Activated CD4-positive, alpha-beta T cell treated with anti-CD3 and anti-CD28 coated beads, Interleukin-2, amount 10 ng/mL, durations not matched to agents 7 days and 5 days (primary cell): ENCODE measurements at regions not wholly inside any gene's neighbourhood (a gene's known extent, or its start where the extent isn't known, plus 50 kb on each side); places are given as distances from the start of the nearest gene placed in this dataset.
"Not testable (repeated sequence)": the region's sequence is repeated elsewhere in the genome, so short reads cannot be mapped to it uniquely, and the experiment has no call there.

Experiments
- CTCF ChIA-PET: fragments of 350-600 bp; sonication (Branson Sonifier 250); formaldehyde crosslinking; loops from one replicate; lab custom pipeline; 2021; ENCODE audit warnings: antibody characterized with exemption; lab: Charles Lee
- POLR2A ChIA-PET: fragments of 350-600 bp; sonication (Branson Sonifier 250); formaldehyde crosslinking; loops from one replicate; lab custom pipeline; 2021; ENCODE audit warnings: antibody characterized with exemption; lab: Charles Lee
- DNase-seq: peaks from one replicate; pipeline ENCODE4 v3.0.0-alpha.2; 2020
- H3K27ac Mint-ChIP-seq: one replicate; pipeline ENCODE4 v1.8.0; 2021; ENCODE audit warnings: mild to moderate bottlenecking, moderate library complexity, mixed read lengths
- H3K27me3 Mint-ChIP-seq: one replicate; pipeline ENCODE4 v1.8.0; 2021; ENCODE audit warnings: mixed read lengths
- H3K36me3 Mint-ChIP-seq: one replicate; pipeline ENCODE4 v1.8.0; 2021; ENCODE audit warnings: low read depth, mixed read lengths
- H3K4me1 Mint-ChIP-seq: one replicate; pipeline ENCODE4 v1.8.0; 2021; ENCODE audit warnings: mixed read lengths
- H3K4me3 Mint-ChIP-seq: one replicate; pipeline ENCODE4 v1.8.0; 2021; ENCODE audit warnings: mild to moderate bottlenecking, moderate library complexity, mixed read lengths
- H3K9me3 Mint-ChIP-seq: one replicate; pipeline ENCODE4 v1.8.0; 2021; ENCODE audit warnings: mixed read lengths

- POLR2A ChIA-PET, result no interaction called here
- no peak overlapping the region for H3K27ac Mint-ChIP-seq
- no peak for DNase-seq
- no peak overlapping the region for H3K4me3 Mint-ChIP-seq
- no peaks in the 10 kb centered on the region for H3K27me3 Mint-ChIP-seq
- no peaks in the 10 kb centered on the region for H3K9me3 Mint-ChIP-seq
- H3K4me1 Mint-ChIP-seq, result no peaks in the 10 kb centered on the region
- CTCF ChIA-PET, result interaction anchor here (0.6 kb wide), 1 partner anchor 963 kb away, joined by 3 read pairs; no protein-coding TSS in a partner anchor
- no peaks in the 10 kb centered on the region for H3K36me3 Mint-ChIP-seq
Measured at GRCh38 chr2:59249441-59250306, 1008.5 kb upstream of the FANCL start.

DNA sequence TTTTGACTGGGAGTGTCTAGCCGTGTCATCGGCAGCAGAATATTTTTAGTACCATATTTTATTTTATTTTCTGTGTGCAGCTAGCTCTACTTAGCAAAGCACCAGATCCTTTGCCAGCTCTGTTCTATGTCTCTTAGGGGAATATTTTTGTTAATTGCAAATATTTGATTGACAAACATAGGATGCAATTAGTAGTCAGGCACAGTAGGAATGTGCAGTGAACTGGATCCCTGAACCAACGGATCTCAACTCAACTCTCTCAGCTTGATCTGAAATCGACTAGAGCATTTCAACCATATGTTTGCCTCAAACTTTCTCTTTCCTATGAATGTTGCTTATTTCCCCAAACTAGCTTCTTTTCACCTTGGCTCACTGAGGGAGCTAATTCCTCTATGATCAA is 998.0 kb upstream of the FANCL start:
- Mint-ChIP-seq H3K27me3 (no peaks in the 10 kb centered on the region), H3K9me3 (no peaks in the 10 kb centered on the region), H3K36me3 (no peaks in the 10 kb centered on the region), H3K4me3 (no peak overlapping the region), H3K27ac (no peak overlapping the region), H3K4me1 (no peaks in the 10 kb centered on the region)
- DNase-seq, result no peak
- ChIA-PET CTCF (no interaction called here), POLR2A (no interaction called here)

DNA sequence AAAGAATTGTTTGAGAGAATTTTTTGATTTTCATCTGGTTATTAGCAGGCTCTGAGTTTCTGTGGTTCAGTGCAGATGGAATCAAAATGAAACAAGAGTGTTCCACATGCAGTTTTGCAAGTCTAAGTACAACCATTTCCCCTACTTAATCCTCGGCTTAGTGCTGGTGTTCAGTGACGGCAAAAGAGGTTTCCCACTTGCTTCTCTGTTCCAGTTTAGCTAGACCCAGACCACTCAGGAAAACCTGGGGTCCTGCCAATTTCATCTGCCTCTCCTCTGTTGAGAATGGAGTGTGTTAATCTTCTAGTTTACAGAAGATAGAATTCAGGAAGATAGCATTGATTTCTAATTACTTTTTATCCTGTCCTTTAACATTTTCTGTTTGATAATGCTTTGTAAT is 996.2 kb upstream of the FANCL start:
- ChIA-PET CTCF (no interaction called here), POLR2A (no interaction called here)
- H3K36me3 Mint-ChIP-seq, result no peaks in the 10 kb centered on the region
- H3K9me3 Mint-ChIP-seq, result no peaks in the 10 kb centered on the region
- DNase-seq, result no peak
- no peaks in the 10 kb centered on the region for H3K27me3 Mint-ChIP-seq
- no peaks in the 10 kb centered on the region for H3K4me1 Mint-ChIP-seq
- H3K27ac Mint-ChIP-seq, result no peak overlapping the region
- H3K4me3 Mint-ChIP-seq, result no peak overlapping the region

DNA sequence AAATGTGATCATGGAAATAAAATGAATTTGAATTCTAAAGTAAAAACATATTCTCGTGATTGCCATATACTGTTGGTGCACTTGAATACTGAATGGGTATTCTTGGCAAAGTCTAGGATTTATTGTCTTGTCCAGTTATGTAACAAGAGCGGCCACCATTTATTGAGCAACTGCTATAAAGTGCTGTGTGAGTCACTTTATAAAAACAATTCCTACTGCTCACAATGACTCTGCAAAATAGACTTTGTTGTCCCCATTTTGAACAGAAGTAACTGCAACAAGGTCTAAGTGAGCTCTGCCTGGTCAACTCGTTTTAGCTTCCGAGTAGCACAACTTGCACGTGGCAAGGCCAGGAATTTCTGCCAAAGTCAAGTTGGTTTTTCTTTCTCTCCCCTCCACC is 995.6 kb upstream of the FANCL start:
- ChIA-PET POLR2A (no interaction called here), CTCF (no interaction called here)
- no peak for DNase-seq
- H3K27ac Mint-ChIP-seq, result no peak overlapping the region
- H3K9me3 Mint-ChIP-seq, result no peaks in the 10 kb centered on the region
- H3K27me3 Mint-ChIP-seq, result no peaks in the 10 kb centered on the region
- no peaks in the 10 kb centered on the region for H3K36me3 Mint-ChIP-seq
- H3K4me1 Mint-ChIP-seq, result no peaks in the 10 kb centered on the region
- H3K4me3 Mint-ChIP-seq, result no peak overlapping the region

DNA sequence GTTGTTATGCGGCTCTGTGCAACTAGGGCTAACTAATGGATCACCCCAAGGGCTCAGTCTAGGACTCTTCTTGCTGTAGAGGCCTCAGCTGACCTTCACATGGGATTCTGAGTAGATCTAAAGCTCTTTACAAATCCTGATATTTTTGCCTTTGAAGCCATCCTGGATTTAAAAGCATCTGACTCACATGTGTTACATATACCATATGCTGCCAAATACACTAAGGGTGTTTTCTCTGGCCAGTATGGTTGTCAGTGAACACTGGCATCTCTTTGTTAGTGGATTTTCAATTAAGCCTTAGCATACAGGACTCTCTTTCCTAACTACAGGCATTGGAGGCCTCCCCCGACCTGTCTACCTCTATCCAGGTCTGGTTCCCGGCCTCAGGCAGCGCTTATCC is 992.8 kb upstream of the FANCL start:
- ChIA-PET CTCF (no interaction called here), POLR2A (no interaction called here)
- Mint-ChIP-seq H3K27me3 (no peaks in the 10 kb centered on the region), H3K9me3 (no peaks in the 10 kb centered on the region), H3K27ac (no peak overlapping the region), H3K4me1 (no peaks in the 10 kb centered on the region), H3K36me3 (no peaks in the 10 kb centered on the region), H3K4me3 (no peak overlapping the region)
- no peak for DNase-seq

DNA sequence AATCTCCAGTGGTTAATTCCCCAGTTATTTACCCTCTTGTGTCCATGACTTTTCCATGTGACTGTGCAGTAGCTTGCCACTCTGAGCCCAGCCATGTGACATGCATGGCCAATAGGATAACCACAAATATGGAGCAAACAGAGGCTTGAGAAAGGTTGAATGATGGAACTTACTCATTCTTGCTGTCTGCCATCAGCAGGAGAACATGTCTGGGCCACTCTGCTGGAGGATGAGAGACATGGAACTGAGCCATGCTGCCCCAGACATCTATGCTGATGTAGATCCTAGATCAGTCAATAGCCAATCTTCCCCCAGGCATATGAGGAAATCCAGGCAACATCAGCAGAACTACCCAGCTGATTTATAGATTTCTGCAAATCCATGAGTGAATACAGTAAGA is 992.3 kb upstream of the FANCL start:
- no peak for DNase-seq
- Mint-ChIP-seq H3K9me3 (no peaks in the 10 kb centered on the region), H3K36me3 (no peaks in the 10 kb centered on the region), H3K27ac (no peak overlapping the region), H3K4me3 (no peak overlapping the region), H3K27me3 (no peaks in the 10 kb centered on the region), H3K4me1 (no peaks in the 10 kb centered on the region)
- POLR2A ChIA-PET, result no interaction called here
- CTCF ChIA-PET, result no interaction called here

GRCh38 chr2:59232394-59233165 is 991.5 kb upstream of the FANCL start:
- ChIA-PET CTCF (interaction anchor here (0.5 kb wide), 1 partner anchor 837 kb away, joined by 5 read pairs; no protein-coding TSS in a partner anchor), POLR2A (no interaction called here)
- Mint-ChIP-seq H3K36me3 (no peaks in the 10 kb centered on the region), H3K9me3 (no peaks in the 10 kb centered on the region), H3K27me3 (no peaks in the 10 kb centered on the region), H3K4me1 (no peaks in the 10 kb centered on the region), H3K27ac (no peak overlapping the region), H3K4me3 (no peak overlapping the region)
- DNase-seq, result no peak

GRCh38 chr2:59226362-59226761 is 985.2 kb upstream of the FANCL start:
- CTCF ChIA-PET, result interaction anchor here (1.1 kb wide), 1 partner anchor 11 kb away, joined by 3 read pairs; no protein-coding TSS in a partner anchor
- DNase-seq, H3K27me3 Mint-ChIP-seq, H3K9me3 Mint-ChIP-seq, H3K36me3 Mint-ChIP-seq, H3K4me1 Mint-ChIP-seq, POLR2A ChIA-PET, H3K27ac Mint-ChIP-seq, H3K4me3 Mint-ChIP-seq: not testable (repeated sequence)

DNA sequence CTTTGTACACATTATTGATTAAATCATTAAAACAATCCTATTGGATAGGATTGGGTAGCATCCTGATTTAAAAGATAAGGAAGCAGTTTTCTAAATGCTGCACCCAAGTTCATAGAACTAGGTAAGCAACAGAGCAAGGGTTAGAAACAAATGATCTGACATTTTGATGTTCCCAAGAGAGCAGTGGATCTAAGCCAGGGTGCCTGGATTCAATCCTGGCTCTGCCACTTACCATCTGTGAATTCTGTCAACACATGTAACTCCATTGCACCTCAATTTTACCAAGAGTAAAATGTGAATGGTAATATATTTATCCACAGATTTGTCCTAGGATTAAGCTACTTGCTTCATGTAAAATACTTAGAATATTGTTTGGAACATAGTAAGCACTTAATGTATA is 982.6 kb upstream of the FANCL start:
- no peak overlapping the region for H3K27ac Mint-ChIP-seq
- ChIA-PET POLR2A (no interaction called here), CTCF (no interaction called here)
- no peaks in the 10 kb centered on the region for H3K9me3 Mint-ChIP-seq
- H3K27me3 Mint-ChIP-seq, result no peaks in the 10 kb centered on the region
- no peak overlapping the region for H3K4me3 Mint-ChIP-seq
- H3K4me1 Mint-ChIP-seq, result no peaks in the 10 kb centered on the region
- DNase-seq, result no peak
- no peaks in the 10 kb centered on the region for H3K36me3 Mint-ChIP-seq

DNA sequence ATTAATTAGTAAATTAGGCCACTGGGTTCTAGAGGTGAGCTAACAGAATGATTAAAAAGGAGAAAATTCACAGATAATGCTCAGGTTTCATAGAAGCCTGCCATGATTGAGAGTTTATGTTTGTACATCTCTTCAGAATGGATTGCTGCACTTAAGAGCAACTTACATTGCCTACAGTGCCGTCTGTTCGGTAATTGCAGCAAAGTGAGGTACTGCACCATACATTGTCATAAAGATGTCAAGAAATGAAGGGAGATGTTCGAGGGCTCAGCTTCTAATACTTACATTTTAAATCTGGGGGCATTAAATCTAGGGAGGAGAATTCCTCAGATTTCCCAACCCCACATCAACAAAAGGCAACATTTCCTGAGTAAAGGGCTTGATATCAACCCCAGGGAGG is 976.2 kb upstream of the FANCL start:
- H3K4me3 Mint-ChIP-seq, result no peak overlapping the region
- H3K9me3 Mint-ChIP-seq, result no peaks in the 10 kb centered on the region
- no peak for DNase-seq
- no peaks in the 10 kb centered on the region for H3K4me1 Mint-ChIP-seq
- H3K27me3 Mint-ChIP-seq, result no peaks in the 10 kb centered on the region
- no peak overlapping the region for H3K27ac Mint-ChIP-seq
- CTCF ChIA-PET, result no interaction called here
- no peaks in the 10 kb centered on the region for H3K36me3 Mint-ChIP-seq
- POLR2A ChIA-PET, result no interaction called here

GRCh38 chr2:59206361-59206760 is 965.2 kb upstream of the FANCL start:
- no peak for DNase-seq
- no peak overlapping the region for H3K4me3 Mint-ChIP-seq
- H3K36me3 Mint-ChIP-seq, result no peaks in the 10 kb centered on the region
- ChIA-PET CTCF (no interaction called here), POLR2A (no interaction called here)
- H3K4me1 Mint-ChIP-seq, result no peaks in the 10 kb centered on the region
- no peaks in the 10 kb centered on the region for H3K9me3 Mint-ChIP-seq
- no peaks in the 10 kb centered on the region for H3K27me3 Mint-ChIP-seq
- no peak overlapping the region for H3K27ac Mint-ChIP-seq

DNA sequence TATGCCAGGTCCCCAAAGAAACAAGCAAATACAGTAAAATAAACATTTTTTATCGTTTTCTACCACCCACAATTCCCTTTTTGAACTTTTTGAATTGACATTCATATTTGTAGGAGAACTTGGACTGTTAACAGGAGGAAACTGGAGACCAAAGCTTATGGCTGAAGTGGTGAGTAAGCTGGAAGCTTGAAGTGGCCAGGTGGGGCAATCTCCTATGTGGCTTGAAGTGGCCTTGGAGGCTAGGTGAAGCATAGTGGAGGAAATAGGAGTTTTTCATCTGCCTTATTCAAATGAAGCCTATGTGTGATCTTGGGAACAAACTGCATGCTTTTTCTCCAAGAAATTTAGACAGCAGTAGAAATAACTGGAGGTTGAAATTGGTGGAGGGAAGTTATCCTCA is 962.9 kb upstream of the FANCL start:
- DNase-seq, result no peak
- CTCF ChIA-PET, result no interaction called here
- Mint-ChIP-seq H3K9me3 (no peaks in the 10 kb centered on the region), H3K27ac (no peak overlapping the region), H3K4me3 (no peak overlapping the region), H3K4me1 (no peaks in the 10 kb centered on the region), H3K27me3 (no peaks in the 10 kb centered on the region), H3K36me3 (no peaks in the 10 kb centered on the region)
- POLR2A ChIA-PET, result no interaction called here

- Mint-ChIP-seq H3K4me3 (no peak overlapping the region), H3K36me3 (no peaks in the 10 kb centered on the region), H3K27me3 (no peaks in the 10 kb centered on the region), H3K4me1 (no peaks in the 10 kb centered on the region), H3K9me3 (no peaks in the 10 kb centered on the region), H3K27ac (no peak overlapping the region)
- CTCF ChIA-PET, result no interaction called here
- POLR2A ChIA-PET, result no interaction called here
- no peak for DNase-seq
Measured at GRCh38 chr2:59196491-59196890, 955.4 kb upstream of the FANCL start.
